ENCODE measurements at regions not wholly inside any gene's neighbourhood (a gene's known extent, or its start where the extent isn't known, plus 50 kb on each side); places are given as distances from the start of the nearest gene placed in this dataset.

DNA sequence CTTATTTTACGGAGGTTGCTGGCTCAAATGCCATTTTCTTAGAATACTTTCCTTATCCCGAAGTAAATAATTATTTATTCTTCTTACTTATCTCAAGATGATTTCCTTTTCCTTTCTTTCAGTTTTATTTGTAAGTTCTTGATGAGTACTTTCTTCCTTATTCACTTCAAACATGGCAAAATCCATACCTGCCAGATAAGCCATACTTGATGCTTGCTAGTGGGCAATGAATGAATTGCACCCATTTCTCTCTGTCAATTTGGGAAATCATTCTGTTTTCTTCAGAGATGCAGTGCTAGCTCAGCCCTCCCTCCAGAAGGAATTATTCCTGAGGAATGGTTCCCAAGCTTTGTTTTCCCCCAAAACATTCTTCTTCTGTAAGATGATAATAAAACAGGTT, 598.3 kb downstream of the SPRY1 start:
- DNase-seq, result no peak

DNA sequence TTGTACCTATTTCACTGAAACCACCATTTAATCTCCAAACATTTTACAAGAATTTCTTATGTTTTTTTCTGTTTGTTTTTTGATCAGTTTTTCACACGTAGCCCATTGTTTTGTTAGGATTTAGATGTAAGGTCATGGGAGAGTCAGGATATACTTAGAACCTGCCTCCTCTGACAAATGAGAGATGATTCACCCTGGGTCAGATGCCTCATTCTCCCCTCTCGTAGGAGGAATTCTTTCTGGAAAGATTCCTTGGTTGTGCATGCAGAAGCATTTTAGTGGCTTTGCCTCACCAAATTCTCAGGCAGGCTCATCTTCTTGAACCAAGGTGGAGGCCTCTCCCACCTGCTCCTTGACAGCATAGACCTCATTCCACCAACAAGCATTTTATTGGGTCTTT, 599.3 kb downstream of the SPRY1 start:
- no peak for DNase-seq

DNA sequence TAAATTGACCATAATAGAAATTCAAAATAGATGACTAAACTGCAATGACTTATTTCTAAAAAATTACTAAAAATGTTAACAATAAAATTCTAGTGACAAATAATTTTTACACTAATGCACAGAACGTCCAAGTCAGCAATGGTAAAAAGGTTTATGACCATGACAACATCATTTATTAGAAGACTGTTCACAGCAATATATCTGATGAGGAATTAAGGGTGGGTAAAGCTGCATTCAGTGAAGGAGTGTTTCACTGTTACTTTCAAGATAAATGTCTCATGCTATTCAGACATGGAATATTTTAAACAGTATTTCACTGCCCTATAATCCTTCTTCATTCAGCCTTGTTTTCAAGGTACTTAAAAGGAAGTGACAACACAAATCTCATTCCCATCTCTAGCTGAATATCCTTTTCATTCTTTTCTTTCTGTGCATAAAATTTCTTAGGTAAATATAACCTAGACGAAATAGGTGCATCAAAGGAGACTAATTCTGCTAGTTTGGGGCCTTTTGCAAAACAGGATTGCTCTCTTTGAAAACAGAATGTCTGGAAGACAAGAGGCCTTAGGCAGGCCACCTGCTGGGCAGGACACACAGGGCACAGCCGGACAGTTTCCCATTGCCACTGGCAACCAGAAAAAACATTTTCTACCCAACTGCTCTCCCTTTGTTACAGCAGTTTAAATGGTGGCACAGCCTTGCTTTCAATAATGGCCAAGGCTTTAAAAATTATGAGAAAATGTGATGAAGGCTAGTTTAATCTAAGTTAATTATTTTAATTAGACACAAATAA, 600.3 kb downstream of the SPRY1 start:
- no peak for DNase-seq

DNA sequence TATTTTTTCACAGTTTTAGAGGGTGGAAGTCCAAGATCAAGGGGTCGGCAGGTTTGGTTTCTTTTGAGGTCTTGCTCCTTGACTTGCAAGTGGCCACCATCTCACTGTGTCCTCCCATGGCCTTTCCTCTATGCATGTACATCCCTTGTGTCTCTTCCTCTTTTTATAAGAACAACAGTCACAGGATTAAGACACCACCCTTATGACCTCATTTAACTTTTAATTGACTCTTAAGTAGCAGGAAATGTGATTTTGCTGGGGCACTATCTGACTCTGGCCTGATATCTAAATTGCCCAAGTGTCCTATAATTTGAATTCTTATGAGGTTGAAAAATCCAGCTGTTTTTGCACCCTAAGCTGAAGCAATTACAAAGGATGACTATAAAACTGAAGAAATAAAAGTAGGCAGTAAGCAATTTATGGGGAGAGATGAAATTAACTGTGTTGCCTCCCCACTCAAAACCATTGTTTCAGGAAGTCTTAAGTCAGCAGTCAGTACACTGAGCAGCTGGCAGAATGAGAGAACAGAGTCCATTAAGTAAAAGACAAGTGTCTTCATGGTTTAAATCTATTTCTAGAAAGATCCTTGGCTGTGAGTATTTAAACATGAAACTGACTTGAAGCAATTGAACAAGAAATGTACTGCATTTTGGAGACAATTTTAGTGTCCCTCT, 601.3 kb downstream of the SPRY1 start:
- DNase-seq, result no peak

DNA sequence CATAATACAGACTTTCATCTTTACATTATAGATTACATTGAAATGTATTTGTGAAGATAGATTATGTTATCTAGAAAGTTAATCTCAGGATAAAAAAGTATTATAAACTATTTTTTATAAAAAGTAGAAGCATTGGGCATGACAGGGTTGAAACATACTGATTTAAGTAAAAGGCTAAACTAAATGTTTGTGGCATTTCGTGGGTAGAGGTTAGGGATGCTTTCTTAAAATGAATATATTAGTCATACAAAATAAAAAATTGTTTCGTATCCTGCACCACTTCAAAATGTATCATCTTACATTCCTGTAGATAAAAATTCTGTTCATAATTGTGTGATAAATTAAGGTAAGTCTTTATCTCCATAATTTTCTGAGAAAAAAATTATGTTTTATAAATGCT, 603.6 kb downstream of the SPRY1 start:
- DNase-seq, result no peak

DNA sequence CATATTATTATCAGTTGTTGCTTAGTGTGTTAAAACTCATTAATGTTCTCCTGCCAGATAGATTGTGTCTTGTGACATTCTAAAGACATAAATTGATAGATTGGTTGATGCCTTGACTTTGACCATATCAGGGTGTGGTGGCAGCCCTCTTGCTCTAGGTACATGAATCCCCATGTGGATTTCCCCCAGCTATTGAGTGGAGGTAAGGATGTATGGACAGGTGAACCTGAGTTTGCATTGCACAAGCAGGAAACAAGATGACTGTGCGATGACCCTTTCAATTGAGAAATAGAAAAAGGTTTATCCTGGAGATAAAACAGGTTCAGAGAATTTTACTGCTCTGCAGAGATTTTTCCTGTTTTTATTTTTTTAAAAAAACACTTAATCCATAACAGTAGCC, 619.2 kb downstream of the SPRY1 start:
- no peak for DNase-seq

DNA sequence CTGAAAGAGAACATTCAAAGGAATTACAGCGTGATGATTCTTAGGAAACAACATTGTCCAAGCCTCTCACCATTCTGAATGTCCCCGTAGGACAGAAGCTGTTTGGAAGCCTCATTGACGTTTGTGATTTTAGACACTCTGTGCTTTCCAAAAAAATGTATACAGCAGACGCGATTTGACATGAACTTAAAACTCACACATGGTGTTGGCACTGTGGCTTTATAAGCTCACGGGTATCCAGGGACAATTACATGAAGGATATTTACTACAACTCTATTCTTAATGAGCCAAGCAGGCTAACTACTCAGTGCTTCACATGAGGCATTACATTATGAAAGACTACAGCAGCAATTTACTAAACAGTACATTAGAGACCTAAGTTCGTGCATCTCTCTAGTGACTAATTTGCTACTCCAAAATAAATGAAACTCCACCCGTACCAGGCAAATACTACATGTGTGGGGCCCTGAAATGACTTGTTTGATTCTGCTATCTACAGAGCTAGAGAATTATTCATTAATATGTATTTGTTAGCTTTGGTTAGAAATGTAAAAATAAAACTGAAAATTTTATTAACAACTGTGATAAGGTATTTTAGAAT, 620.7 kb downstream of the SPRY1 start:
- DNase-seq, result peak; percentile 50

DNA sequence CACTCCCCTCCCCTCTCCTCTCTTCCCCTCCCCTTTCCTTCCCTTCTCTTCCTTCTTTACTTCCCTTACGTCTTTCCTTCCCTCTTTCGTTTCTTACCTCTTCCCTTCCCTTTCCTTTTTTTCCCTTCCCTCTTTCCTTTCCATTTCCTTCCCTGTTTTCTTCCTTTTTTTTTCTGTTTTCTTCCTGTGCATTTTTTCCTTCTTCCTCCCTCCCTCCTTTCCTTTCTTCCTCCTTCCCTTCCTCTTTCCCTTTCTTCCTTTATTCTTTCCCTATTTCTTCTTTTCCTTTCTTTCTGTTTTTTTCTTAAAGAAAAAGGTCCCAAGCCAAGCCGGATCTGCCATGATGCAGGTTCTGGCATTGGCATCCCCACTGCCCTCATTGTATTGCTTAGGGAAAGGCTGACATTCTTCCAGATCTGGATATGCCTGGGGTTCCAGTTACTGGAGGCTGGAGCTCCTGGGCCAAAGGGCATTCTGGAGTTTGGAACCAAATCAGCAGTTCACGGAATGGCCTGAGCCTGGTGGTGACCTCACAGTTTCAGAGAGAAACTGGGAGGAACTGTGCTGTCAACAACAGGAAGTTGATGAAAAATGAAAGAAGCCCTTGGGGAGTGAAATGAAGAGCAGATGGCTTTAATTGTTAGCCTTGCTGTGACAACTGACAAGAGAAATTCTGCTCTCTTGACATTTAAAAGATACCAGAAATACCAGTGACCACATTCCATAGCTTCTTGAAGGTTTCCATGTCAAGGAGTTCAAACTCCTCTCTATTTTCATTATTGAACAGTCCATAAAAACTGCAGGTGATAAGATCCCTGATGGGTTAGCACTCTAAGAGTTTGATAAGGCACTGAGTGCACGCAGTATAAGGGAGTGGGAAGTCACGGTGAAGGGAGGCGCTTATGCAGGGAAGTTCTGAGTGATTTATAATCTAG, 622.1 kb downstream of the SPRY1 start:
- DNase-seq, result peak; percentile 35

DNA sequence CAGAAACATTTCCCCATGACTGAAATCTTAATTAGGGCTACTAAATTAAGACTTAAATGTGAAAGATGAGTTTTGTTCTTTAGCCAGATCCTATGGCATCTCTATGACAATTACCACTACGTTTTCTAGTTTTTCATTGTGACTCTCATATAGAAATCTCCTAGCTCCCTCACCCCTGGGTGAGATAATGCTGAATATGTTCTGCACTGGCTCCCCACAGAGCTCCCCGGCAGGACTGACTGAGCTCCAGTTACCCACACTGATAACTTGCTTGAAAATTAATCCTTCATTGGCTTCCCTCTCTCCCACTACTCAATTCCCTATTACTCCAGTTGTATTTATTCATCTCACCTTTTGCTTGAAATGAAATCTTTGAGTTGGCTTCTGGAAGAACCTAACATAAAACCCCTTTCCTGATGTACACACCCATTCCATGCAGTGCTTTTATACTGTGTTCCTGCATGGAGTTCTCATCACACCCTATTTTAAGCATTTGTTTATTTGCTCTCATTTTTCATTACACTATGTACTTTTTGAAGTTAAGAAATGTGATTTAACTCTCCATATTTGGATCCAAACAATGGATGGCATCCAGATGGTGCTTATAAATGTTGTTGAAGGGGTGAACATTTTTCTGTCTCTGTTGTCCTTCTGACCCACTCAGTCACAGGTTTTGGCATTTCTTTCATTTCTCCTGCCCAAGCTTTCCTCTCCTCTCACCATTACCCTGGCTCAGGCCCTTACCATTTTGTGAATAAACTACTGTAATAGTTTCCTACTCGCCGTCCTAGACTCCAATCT, 623.4 kb downstream of the SPRY1 start:
- no peak for DNase-seq

DNA sequence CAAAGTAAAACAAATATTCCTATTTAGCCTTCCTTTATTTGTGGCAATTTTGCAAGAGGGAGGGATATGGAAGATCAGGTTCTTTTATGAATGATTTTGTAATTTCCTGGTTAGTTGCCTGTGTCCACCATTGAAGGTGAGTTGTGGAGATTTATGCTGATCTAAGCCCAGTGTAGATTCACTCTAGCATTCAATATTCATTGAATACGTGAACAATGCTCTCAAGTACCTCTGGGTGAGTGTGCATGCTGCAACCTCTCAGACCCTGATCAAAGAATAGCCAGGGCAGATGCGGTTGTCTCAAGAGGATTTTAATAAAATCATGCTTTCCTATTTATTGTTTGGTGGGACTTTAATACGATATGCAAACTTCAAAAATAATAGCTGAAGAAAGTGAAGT, 628.4 kb downstream of the SPRY1 start:
- DNase-seq, result no peak

DNA sequence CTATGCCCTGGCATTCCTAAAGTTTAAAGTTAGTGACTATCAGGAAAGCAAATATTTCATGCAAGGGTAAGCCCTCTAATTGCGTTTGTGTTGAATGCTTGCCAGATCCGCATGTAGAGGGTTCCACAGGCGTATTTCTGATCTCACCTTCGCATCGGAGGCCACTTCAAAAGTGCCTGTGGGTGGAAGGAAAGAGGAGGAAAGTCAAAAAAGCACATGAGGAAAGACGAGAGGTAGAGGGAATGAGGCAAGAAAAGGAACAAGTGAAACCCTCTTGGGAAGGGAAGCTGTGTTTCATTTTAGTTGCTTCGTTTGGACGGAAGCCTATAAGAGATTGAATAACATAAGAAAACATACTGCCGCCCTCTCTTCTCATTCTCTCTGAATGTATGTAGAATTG, 628.8 kb downstream of the SPRY1 start:
- DNase-seq, result peak; percentile 49

DNA sequence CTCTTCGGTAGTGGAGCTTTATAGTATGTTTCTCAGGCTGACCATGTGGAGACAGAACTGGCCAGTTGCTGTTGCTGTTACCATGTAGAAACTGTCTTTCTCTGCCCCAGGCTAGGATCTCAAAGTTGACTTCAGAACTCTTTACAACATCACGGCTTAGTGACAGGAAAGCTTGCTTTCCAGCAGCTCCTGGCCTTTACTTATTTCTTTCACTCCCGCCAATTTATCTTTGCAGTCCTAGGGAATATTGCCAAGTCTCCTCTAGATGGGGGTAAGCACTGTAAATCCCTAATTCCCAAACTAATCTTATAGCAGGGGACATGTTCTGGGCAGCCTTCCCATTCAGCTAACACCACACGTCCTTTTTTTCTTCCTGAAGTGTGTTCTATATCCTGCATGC, 631.6 kb downstream of the SPRY1 start:
- peak; percentile 82 for DNase-seq

DNA sequence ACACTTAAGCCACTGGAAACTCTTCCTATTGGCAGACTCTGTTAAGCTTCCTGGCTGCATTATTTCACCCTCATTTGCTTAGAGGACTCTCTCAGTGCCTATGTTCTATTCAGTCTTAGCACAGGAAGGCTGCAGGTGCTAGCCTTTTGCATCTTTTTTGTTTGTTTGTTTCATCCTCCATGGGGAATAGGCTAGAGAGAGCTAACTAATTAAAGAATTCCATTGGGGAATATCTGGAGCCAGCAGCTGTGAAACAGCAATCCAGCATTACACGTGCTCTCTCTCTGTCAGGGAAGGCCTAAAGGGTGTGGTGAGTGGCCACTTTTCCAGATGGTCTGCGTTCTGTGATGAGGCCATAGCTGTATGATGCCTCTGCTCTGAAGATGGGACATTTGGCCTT, 633.6 kb downstream of the SPRY1 start:
- peak; percentile 84 for DNase-seq

DNA sequence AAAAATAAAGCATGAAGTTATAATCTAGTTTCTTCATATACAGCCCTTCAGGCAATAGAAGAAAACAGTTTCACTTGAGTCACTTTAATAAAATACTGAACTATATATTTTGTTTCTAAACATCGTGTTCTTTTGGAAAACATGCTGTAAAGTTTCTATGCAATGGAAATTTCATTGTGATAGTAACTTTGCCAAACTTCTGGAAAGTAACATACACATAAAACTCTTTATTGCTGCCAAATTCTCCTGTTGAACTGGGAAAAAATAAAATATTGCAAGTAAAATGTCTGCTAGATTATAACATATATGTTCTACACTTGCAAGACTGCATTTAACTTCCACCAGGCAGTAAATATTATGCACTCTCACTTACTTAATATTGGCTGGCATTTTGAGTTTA, 635.4 kb downstream of the SPRY1 start:
- DNase-seq, result peak; percentile 63

DNA sequence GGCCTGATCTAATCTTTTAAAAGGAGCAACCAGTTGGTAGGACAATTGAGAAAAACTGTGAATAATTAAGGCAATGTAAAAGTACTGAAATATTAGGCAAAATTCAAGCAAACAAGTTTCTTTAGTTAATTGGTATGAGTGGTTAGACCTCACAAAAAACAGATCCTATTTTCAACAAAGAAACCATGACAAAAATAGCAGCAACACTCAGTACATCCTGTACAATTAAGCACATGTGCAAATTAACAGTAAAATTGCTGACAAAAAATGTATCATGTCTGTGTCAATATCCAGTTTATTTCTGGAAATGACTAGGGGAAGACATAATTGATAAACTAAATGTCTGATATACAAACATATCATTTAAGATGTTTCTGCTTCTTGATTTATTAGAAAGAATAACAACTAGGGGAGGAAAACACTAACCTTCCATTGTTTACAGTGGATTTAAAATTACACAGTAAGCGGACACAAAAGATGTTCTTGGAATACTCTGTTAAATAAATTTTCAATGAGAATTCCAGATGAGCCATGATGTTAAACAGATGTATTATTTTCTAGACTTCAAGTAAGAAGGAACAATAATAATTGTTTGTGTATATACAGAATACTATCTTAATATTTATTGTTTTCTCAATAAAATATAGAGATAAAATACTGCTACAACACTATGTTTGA, 638.9 kb downstream of the SPRY1 start:
- peak; percentile 72 for DNase-seq

DNA sequence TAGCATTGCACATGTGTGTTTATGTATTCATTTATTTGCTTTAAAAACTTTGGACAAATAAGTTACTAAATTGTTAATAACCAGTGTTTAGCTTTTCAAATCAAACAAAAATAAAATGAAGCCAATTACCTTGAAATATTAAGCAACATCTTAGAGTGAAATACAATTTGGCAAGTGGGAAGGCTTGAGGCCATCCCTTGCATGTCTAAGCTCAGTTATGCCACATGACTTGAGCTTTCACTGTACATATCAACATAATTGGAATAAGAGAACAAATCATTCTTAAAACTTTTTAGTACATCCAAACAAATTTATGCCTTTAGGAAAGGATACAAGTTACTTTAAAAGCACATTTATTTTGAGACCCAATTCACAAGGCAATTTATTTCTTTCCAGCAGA, 640.6 kb downstream of the SPRY1 start:
- no peak for DNase-seq

DNA sequence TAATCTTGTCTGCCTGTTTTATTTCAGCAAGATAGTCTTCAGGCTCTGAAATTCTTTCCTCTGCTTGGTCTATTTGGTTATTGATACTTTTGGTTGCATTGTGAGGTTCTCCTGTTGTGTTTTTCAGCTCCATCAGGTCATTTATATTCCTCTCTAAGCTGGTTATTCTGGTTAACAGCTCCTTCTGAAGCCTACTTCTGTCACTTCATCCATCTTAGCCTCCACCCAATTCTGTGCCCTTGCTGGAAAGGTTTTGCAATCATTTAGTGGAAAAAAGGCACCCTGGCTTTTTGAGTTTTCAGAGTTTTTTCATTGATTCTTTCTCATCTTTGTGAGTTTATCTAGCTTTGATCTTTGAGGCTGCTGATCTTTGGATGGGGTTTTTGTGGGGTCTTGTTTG, 647.7 kb downstream of the SPRY1 start:
- no peak for DNase-seq

DNA sequence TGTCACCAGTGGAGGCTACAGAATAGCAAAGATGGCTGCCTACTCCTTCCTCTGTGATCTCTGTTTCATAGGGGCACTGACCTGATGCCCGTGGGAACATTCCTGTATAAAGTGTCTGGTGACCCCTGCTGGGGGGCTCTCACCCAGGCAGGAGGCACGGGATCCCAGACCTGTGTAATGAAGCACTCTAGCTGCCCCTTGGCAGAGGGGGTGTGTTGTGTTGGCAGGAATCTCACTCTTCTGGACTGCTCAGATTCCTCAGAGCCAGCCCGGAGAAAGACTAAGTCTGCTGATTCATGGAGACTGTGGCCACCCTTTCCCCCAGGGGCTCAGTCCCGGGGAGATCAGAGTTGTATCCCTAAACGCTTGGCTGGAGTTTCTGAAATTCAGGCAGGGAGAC, 648.3 kb downstream of the SPRY1 start:
- DNase-seq, result no peak

DNA sequence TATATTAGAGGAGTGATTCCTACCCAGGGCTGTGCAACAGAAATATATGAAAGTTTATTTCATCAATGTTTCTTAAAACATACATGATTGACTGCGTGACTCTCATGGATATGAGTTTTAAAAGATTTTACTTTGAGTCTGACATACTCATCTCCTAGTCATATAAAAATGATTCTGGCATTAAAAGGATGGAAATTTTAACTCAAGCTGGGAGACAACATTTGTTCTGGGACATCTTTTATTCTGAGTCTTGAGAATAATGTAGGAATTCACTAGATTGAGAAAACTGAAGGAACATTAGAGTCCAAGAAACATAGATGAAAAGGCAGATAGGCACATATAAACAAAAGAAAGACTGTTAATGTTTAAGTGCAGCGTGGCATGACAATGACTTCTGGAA, 649.6 kb downstream of the SPRY1 start:
- no peak for DNase-seq

DNA sequence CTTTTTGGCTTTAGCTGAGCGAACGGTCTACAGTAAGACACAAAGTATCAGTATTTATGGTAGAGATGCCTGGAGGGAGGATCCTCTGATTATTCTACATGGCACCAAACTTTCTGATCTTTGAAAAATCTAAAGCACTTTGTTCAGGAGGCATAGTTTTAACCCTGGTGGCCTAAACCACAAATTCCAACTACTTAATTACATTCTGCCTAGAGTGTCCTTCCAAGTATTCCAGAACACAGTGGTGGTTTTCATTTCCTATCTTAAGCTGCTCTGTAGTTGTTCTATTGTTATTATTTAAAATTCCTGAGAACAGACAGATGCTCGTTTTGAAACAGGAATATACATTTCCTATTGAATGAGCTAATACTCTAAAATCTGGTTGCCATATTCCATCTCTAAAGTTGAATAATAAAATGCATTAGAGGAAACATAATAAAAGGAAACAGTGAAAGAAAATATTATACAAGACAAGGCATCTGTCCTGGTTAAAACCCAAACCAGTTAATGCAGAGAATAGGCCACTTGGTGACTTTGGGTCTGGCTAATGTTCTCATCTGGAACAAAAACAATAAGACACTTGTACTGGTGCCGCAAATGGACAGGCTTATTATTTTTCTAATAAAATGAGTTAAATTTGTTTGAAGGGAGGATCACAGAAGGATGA, 657.4 kb downstream of the SPRY1 start:
- no peak for DNase-seq

DNA sequence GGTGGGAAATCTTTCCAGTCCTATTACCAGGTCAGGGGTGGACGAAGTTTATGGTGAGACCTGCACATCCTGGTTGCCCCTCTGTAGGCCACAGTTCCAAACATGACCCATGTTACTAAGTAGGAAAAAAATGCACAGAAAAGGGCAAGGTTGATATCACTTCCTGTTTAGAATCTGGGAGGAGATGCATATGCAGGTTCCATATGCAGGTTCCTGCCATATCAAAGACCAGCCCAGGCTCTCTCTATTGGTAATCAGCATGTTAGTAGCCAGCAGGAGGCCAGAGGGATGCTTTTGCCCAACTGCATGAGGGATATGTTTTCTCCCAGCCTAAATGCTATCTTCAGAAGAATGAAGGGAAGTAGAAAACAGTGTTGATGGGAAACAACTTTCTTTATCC, 657.2 kb downstream of the ANKRD50 start:
- DNase-seq, result no peak

All from tongue (tissue), 1 donor.